ENCODE measurements at regions not wholly inside any gene's neighbourhood (a gene's known extent, or its start where the extent isn't known, plus 50 kb on each side); places are given as distances from the start of the nearest gene placed in this dataset.

GRCh38 chr2:196510246-196510645 is 129.3 kb upstream of the CCDC150 start:
- no peak overlapping the region for H4K8ac ChIP-seq (replicated peaks; ENCODE audit: insufficient read length, low read depth, low read length)
- H3K27me3 ChIP-seq (ENCODE audit: insufficient read depth, low read length): no peaks in the 10 kb centered on the region
- no peak overlapping the region for H3K27ac ChIP-seq (ENCODE audit: insufficient read length, low read depth, low read length)
- no CpG with 5 or more reads among the region's 1 CpG for WGBS (ENCODE audit: extremely low coverage, insufficient read length, low lambda C conversion rate)
- no peak overlapping the region for H3K18ac ChIP-seq (ENCODE audit: insufficient read length, low read depth, low read length)
- Mint-ChIP-seq H3K27me3 (ENCODE audit: low read depth) (no peaks in the 10 kb centered on the region), H3K9me3 (no peaks in the 10 kb centered on the region), H3K4me1 (peaks cover 0 to 5% of the 10 kb centered on the region in 2 experiments; a peak in 2 of 4 replicates), H3K27ac (no peak overlapping the region), H3K4me3 (no peak overlapping the region), H3K36me3 (ENCODE audit: insufficient read depth in 1 of 3, low read depth in 3 of 3) (no peaks in the 10 kb centered on the region)
- H2BK15ac ChIP-seq (ENCODE audit: low read depth, low read length): no peak overlapping the region
- H2BK5ac ChIP-seq (ENCODE audit: insufficient read length, low read length): no peak overlapping the region
- no peaks in the 10 kb centered on the region for H3K79me2 ChIP-seq (ENCODE audit: insufficient read depth, low read length)
- H2AK5ac ChIP-seq (ENCODE audit: insufficient read length, low read length): no peak overlapping the region
- peaks cover 4% of the 10 kb centered on the region for H3K23me2 ChIP-seq (ENCODE audit: insufficient read length, low read depth, low read length, poor library complexity, severe bottlenecking)
- no peak overlapping the region for H3T11ph ChIP-seq (ENCODE audit: low read length)
- no peak overlapping the region for H4K91ac ChIP-seq (ENCODE audit: insufficient read length, low read depth, low read length)
- H3K14ac ChIP-seq (ENCODE audit: insufficient read depth, low read length): no peak overlapping the region
- no peak overlapping the region for H2BK20ac ChIP-seq (ENCODE audit: low read depth, low read length, poor library complexity, severe bottlenecking)
- H3K9ac ChIP-seq (ENCODE audit: extremely low read depth, insufficient read length, low read length): no peak overlapping the region
- TF ChIP-seq CTCF (conservative IDR thresholded peaks at IDR 0.05): no peak
- H4K20me1 ChIP-seq (ENCODE audit: control insufficient read depth, insufficient read depth, insufficient read length): no peaks in the 10 kb centered on the region
- no peak overlapping the region for H3K23ac ChIP-seq (ENCODE audit: insufficient read length, low read depth, low read length)
- H2BK12ac ChIP-seq (ENCODE audit: insufficient read length, low read depth, low read length): no peak overlapping the region
- no peaks in the 10 kb centered on the region for H3K79me1 ChIP-seq (ENCODE audit: insufficient read depth, low read depth, low read length, poor library complexity, severe bottlenecking)
- H3K9me3 ChIP-seq (ENCODE audit: control insufficient read depth, low read depth, low read length): no peaks in the 10 kb centered on the region
- no peak overlapping the region for H2BK120ac ChIP-seq (ENCODE audit: low read depth, low read length, poor library complexity, severe bottlenecking)
- no peak overlapping the region for H3K4me2 ChIP-seq (ENCODE audit: insufficient read depth, insufficient read length, low read length)
- DNase-seq: no peak
- H3K4me1 ChIP-seq (ENCODE audit: insufficient read depth, low read length): no peaks in the 10 kb centered on the region; the same call in 1 of the 2 replicates
- H3K56ac ChIP-seq (ENCODE audit: insufficient read length, low read depth, low read length): no peak overlapping the region
- no peak overlapping the region for H4K5ac ChIP-seq (ENCODE audit: insufficient read length, low read depth, low read length)
- H3K4ac ChIP-seq (ENCODE audit: low read depth, low read length): no peak overlapping the region
- H2AFZ ChIP-seq (ENCODE audit: low read length): no peak overlapping the region

Data from H9 (cell line).